IPS DF 4.7 (cell line): ENCODE measurements at regions not wholly inside any gene's neighbourhood (a gene's known extent, or its start where the extent isn't known, plus 50 kb on each side); places are given as distances from the start of the nearest gene placed in this dataset.
A peak's percentile ranks its signal among the peaks of the same experiment; 100 is the strongest.

ENCODE experiments used
- DNase-seq: peaks from one replicate; pipeline ENCODE4 v3.0.0-alpha.2; 2013; ENCODE audit warnings: low spot score; ENCODE audit errors: extremely low read depth

- DNase-seq: no peak
Measured at GRCh38 chr2:160942476-160943142, 217.6 kb upstream of the TANK start.

- no peak for DNase-seq
Measured at GRCh38 chr2:160943414-160943813, 216.8 kb upstream of the TANK start.

DNA sequence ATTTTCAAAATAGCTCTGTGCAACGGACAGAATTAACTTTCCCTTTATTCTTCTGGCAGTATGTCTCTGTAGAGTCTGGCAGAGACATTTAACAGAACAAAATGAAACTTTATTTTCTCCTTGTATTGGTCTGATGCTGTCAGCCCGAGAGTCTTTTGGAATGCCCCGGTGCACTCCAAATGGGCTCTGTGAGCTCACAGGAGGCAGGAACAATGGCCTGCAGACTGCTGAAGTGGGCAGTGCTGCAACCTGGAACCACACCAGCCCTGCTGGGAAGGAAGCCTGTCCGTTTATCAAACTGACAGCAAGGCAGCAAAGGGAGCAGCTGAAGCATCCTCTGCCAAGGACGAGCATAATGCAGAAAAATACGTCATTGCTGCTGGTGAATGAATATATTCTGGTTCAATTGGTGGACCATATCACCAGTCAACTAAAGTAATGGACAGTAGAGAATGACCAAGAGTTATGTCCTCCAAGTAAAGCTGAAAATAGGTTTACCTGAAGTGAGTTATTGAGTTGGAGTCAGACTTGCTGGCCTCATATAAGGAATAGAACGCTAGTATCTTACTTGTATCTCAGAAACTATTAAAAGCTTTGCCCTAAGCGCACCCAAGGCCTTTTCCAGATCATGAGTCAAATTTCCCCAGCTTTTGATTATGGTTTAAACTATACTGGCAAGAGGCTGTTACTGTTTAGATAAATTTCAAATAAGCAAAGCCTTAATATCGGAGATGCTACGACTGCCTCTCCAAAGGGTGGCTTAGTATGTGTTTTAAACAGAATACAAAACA lies 207.6 kb upstream of the TANK start:
- no peak for DNase-seq

GRCh38 chr2:160955578-160955977 lies 204.7 kb upstream of the TANK start:
- no peak for DNase-seq

DNA sequence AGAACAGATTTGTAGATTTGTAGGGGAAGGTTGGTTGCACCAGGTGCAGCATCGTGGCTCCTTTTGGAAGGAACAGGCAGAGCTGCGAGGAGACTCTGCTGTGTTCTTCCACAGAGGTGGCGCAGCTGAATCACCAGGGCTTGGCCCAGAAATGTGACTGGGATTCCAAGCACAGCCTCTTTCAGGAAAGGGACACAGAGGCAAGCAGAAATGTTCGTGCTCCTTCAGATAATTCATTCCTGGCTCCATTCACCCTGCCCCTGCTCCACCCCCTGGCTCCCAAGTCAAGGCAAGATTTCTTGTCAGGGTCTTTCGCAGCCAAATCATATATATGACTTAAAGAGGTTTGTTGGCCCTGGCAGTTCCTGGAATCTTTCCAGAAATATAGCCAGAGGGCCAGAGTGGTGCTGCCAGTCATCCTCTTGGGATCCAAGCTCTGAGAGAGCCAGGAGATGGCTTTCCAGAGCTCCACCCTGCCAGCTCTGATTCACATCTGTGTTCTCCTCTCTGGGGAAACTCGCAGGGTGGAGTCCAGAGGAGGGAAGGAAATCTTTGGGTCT lies 203.9 kb upstream of the TANK start:
- no peak for DNase-seq

- no peak for DNase-seq
Measured at GRCh38 chr2:160963957-160964356, 196.3 kb upstream of the TANK start.

DNA sequence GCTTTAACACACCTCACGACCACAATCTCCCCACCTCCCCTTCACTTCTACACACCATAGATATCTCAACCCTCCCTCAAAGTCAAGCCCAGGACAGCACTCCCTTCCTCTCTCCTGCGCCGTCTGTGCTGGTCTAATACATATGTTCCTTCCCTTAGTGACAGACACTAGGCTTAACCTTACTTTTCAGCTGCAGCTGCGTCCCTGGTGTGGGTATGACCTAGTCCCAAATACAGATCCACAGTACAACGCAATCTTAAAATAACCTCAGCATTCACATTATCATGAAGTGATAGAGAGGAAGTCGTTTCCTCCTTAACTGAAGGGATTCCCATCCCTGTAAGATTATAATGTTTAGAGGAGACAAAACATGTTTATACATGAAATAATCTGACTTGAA lies 192.7 kb upstream of the TANK start:
- no peak for DNase-seq

DNA sequence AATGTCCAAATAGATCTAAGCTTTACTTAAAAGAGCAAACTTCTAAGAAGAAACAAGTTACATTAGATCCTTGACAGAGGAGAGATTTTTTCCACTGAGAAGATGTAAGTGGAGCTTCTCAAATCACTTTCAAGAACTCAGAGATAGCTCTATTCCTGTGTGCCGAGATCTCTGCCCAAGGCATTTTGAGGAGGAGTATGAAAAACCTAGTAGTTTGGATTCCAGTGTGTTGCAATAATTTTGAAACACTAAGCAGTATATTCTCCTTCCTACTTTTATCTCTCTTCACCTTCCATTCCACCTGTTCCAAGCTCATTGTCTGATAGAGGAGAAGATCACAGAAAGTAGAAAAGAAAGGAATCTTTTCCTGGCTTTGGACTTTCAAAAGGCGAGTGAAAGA lies 192.0 kb upstream of the TANK start:
- DNase-seq: no peak

GRCh38 chr2:160970052-160970965 lies 189.9 kb upstream of the TANK start:
- peak; percentile 75 for DNase-seq

GRCh38 chr2:160973991-160974390 lies 186.2 kb upstream of the TANK start:
- no peak for DNase-seq

GRCh38 chr2:160974803-160975202 lies 185.4 kb upstream of the TANK start:
- no peak for DNase-seq

GRCh38 chr2:160976797-160977196 lies 183.4 kb upstream of the TANK start:
- no peak for DNase-seq

DNA sequence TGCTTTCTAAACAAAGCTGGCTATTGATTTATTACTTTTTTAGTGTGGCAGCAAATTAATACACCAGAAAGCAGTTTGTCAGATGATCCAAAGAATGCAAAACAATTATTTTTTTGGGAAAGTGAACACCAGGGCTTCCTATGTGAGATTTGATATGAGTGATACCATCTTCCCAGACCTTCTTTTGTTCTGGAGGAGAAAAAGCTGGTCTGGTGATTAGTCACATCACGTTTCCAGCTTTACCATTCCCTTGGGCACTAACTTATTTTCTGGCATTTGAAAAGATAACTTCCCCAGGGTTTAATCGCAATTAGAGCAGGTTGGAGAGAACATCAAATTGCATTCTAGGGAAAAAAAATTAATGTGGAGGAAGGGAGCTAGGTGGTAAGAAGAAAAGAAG lies 182.9 kb upstream of the TANK start:
- no peak for DNase-seq

DNA sequence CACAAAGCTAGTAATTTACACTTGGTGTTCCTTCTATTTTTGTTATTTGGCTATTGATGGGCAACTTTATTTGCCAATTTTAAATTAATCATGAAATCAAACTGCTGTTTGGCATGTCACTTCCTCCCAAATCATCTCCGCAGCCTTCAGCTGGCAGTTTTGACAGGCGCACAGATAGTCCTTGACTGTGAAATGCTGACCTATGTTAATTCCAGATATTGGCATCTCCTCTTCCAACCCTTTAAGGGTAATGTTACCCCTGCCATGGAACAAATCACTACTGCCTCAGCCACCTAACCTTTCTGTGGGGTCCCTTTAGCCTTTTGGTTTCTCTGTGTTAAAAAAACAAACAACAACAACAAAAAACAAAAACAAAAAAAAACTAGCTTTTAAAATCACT lies 182.4 kb upstream of the TANK start:
- DNase-seq: no peak

GRCh38 chr2:160984426-160985077 lies 175.7 kb upstream of the TANK start:
- DNase-seq: no peak

DNA sequence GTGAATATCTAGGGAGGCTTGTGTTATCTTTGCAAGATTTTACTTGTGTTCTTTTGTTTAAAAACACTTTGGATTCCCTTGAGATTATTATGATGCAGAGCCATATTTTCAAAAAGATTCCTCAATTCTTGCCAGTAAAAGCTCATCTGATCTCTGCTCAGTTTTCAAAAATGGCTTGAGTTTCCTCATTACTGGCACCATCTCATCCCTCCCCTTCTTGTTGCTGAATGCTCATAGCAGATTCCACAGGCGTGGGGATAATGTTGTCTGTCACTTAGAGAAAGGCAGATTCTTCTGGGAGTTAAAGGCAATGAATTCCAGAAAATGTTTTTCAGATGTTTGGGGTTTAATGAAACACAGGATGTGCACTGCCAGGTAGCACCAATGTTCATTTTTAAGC lies 170.4 kb upstream of the TANK start:
- no peak for DNase-seq

- no peak for DNase-seq
Measured at GRCh38 chr2:160993654-160994061, 166.6 kb upstream of the TANK start.

- peak; percentile 66 for DNase-seq
Measured at GRCh38 chr2:160994141-160995002, 165.9 kb upstream of the TANK start.

DNA sequence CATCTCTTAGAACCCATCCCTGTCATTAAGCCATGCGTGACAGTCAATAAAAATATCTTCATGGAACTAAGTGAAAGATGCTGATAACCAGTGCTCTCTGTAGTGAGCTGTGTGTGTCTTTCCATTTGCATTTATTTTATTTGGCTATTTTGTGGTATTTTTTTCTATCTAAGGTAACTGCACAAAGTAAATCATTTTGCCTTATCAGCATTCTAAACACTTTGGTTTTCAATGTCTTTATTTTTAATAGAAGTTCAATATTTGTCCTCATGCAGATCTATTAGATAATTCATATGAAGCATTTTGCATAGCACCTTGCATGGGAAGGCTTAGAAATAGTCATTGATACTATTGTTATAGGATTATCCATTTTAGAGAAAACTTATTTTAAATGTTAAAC lies 163.6 kb upstream of the TANK start:
- no peak for DNase-seq

GRCh38 chr2:161004379-161004778 lies 155.8 kb upstream of the TANK start:
- DNase-seq: no peak
